ENCODE measurements at regions not wholly inside any gene's neighbourhood (a gene's known extent, or its start where the extent isn't known, plus 50 kb on each side); places are given as distances from the start of the nearest gene placed in this dataset.

GRCh38 chr2:160700021-160700814 lies 206.6 kb upstream of the RBMS1 start:
- TF ChIP-seq SUZ12 (IDR thresholded peaks at IDR 0.05; ENCODE audit: extremely low read depth, insufficient read depth, insufficient read length), result no peak
- TF ChIP-seq YY1 (IDR thresholded peaks at IDR 0.05; ENCODE audit: insufficient read depth, insufficient read length), result no peak
